HG02610 (cell line): ENCODE measurements at regions not wholly inside any gene's neighbourhood (a gene's known extent, or its start where the extent isn't known, plus 50 kb on each side); places are given as distances from the start of the nearest gene placed in this dataset.
"Not testable (repeated sequence)": the region's sequence is repeated elsewhere in the genome, so short reads cannot be mapped to it uniquely, and the experiment has no call there.

ENCODE experiments used
- ATAC-seq: cut with Tn5 transposase; IDR thresholded peaks from one replicate; pipeline ENCODE4 v1.9.1; 2021; ENCODE audit warnings: mild to moderate bottlenecking, moderate library complexity; ENCODE audit not compliant: unreplicated experiment

DNA sequence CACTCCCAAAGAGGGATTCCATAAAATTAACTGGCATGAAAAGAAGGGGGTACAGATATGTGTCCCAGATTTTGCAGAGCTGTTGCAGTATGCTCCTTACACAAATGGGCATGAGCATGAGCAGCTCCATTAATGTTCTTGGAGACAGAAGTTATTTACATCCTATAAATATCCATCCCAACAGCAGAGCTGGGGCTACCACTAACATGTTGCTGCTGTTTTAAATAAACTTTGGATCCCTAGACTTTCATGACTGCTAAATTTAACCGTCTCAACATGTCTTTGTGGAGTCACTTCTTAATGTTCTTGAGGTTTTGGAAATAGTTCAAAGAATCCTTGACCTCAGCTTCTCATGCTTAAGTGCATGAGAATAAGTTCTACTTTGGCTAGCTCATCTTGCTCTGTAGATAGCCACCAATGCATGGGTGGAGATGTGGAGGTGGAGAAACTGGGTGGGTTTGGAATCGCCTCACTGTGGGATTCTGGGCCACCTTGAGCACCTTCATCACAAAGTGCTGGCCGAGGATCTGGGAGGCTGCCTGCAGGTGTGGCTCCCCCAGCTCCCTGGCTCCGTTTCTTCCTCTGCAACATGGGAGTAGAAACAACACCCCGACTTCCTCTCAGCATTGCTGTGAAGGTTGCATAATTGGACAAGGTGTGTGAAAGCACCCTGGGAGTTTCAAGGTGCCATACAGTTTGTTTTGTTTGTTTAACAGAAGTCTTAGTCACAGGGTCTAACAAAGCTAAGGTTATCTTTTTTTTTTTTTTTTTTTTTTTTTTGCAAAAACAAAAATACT is 307.2 kb downstream of the MYCN start:
- ATAC-seq = no peak

DNA sequence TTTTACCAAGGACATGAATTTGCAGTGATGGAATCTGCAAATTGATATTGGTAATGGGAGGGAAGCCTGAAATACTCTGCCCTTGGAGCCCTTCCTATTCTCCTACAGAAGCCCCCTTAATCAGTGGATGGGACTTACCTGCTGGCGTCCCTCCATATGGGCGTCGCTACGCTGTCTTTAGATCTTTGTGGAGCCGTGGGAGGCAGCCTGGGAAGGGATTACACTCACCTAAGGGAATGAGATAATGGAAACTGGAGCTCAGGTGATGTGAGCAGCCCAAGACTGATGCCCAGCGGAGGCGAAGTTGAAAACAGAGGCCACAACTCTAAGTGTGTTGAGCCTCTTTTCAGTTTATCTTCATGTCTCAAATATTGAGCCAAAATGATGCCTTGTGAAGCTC is 306.6 kb downstream of the MYCN start:
- no peak for ATAC-seq

DNA sequence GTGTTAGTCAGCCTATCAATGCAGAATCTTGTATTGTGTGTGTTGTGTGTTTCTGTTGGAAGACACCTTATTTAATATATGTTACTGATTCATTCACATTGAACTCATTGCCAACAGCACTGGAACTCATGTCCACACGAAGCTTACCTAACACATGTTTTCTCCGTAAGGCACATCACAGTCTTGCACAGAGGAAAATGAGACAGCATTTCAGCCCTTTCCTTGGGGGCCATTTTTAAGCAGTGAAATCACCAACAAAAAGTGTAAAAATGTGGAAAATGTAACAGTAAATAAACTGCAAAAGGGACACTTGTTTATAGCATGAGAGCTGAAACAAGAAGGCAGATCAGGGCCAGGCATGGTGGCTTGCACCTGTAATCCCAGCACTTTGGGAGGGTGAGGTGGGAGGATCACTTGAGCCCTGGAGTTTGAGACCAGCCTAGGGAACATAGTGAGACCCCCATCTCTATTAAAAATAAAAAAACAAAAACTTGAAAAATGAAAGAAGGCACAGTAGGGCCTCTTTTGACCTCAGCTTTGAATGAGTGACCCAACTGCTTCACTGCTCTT is 306.0 kb downstream of the MYCN start:
- ATAC-seq = no peak

DNA sequence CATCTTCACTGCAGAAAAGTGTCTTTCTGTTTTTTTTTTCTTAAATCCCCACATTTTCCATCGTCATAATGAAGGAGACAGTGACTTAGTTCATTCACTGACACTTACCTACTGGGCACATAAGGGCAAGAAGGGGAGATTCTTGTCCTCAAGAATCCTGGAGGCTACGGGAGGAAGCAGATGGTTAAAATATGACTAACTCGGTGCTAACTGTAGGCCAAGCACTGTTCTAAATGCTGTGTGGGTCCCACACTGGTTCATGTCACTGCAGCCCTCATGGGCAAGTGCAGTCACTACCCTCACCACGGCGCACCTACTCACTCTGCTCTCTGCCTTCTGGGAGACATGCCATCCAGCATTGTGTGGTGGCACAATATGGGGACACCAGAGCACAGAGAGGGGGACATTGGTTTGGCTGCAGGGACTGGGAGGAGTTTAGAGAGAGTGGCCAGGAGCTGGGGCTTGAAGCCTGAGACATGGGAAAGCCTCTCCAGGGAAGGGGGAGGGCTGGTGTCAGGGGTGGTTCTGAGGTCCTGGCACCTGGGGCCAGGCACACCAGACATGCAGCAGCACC is 305.2 kb downstream of the MYCN start:
- no peak for ATAC-seq

DNA sequence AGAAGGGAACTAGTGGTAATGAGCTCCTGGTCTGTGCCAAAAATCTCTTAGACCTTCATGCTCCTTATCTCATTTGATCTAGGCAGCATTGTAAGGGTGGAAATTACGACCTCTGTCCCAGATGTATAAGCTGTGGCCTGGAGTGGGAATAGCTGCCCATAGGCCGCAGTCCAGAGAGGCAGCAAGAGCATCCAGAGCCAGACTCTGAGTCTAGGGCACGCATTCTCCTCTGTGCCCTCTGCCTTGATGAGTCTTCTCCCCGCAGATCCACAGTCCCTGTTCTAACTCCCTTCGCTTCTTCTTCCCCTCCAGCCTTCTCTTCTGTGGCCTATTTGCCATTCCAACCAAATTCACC is 304.6 kb downstream of the MYCN start:
- no peak for ATAC-seq

DNA sequence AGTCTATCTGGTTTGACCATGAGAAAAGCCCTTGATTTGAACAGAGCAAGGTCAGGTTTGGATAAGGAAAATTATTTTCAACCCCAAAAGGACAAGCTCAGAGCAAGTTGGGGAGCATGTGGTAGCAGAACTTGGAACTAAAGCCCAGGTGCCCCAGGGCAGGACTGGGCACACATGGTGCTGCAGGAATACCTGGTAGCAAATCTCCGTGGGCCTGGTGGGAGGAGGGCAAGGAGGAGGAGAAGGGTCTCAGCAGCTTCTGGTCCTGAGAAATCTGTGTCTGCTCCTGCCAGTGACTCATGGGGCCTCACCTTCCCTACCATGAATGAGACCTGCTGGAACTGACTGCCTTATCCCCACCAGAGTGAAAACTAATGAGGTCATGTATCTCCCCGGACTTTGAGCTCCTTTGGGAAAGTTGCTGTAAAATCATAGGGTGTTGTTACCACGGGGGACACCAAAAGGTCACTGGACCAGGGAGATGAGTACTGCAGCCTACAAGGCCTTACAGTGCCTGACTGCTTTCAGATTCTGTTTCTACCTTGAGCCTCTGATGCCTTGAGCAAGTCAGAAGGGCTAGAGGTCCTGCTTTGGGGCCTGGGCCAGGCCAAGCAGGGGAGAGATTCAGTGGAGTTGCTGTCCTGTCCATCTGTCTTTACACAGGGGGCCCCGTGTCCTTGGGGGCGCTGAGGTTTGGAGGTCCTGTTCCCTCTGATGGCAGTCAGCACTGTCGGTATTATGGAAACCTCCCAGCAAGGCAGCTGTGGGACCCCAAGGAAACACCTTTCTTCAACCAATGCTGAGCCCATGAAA is 304.0 kb downstream of the MYCN start:
- no peak for ATAC-seq

DNA sequence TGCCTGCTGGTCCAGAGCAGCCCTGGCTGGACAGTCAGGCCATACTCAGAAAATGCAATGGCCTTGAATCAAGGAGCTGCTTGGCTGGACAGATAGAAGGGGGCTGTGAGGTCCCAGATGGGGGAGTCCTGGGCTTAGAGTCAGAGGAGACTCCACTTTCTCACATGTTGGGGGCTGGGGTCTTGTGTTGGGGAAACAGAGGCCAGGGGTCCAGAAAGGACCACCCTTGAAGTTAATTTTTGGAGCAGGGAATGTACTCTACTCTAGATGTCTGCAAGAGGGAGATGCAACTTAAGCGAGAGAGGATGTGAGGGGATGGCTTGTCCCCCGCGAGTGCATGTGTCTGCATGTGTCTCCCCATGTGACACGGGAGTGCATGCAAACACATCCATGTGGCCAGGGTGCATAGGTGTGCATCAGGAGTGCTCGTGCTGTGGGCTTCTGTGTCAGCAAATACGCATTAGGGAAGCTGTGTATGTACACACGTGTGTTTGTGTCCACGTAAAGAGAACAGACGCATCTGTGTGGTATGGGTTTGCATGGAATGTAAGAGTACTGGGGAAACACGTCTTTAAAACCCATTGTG is 303.2 kb downstream of the MYCN start:
- ATAC-seq = no peak

DNA sequence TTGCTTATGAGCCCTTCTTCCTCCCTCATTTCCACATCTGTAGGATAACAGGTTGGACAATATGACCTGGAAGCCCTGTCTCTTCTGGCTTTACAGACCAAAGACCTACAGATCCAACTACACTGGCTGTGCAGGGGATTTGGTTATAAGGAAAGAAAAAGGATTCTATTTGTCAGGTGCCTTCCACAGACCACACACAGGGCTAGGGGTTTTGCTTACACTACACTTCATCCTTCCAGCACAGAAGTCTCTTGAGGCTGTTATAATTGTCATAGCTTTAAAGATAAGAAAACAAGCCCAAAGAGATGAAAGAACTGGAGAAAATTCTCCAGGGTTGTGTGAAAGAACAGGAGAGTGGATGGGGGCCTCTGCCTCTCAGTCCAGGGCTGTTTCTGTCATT is 302.6 kb downstream of the MYCN start:
- no peak for ATAC-seq

DNA sequence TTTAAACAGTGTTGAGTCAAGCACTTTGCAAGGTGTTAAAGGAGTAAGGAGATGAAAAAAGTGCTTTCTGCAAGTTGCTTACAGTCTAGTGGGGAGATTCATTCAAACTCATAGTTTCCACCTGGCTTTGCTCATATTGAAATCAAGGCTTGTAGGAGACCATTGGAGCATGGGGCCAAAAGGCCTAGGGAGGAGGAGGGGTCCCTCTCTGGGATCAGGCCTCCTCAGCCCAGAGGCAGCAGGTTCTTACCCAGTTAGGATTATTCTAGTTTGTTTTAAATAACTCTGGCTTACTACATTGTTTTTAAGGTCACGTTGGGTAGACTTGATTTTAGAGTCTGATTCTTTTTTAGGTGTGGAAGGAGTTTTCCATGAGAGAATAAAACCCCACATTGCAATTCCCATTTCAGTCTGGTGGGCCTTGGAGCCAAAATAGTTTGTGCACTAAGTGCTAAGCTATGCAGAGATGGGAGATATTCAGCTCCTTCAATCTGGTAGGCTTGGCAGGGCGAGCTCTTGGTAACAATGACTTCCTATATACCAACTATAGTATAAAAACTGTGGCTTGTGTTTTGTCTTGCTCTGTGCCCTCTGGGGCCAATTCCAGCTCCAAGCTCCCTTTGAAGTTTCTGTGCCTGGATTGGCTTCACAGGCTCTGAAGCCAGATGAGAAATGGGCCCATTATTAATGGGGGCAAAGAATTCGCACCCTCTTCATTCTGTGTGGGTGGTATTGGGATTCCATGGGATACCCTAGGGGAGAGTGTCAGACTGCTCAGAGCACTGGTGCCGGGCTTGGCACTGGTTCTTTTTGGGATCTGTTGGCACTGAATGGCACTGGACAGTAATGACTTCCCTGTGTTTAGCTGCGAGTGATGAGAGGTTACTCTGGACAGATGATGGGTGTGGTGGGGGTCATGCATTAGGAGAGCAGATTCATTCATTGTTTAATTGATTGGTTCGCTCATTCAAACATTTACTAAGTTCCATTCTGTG is 301.1 kb downstream of the MYCN start:
- ATAC-seq = no peak

DNA sequence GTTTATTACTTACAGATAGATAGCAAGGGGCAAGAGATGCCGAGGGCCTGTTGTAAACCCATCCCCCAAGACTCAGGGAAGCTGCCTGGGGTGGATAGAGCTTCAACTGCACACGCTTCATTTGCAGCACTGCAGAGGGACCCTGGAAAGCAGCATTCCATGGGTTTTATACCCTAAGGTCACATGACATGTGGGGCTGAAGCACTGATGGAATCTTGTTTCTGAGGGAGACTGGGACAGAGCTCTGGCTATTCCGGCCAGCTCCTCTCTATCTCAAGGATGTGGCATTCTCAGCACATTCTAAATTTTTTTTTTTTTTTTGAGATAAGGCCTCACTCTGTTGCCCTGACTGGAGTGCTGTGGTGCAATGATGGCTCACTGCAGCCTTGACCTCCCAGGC is 300.1 kb downstream of the MYCN start:
- ATAC-seq = no peak

DNA sequence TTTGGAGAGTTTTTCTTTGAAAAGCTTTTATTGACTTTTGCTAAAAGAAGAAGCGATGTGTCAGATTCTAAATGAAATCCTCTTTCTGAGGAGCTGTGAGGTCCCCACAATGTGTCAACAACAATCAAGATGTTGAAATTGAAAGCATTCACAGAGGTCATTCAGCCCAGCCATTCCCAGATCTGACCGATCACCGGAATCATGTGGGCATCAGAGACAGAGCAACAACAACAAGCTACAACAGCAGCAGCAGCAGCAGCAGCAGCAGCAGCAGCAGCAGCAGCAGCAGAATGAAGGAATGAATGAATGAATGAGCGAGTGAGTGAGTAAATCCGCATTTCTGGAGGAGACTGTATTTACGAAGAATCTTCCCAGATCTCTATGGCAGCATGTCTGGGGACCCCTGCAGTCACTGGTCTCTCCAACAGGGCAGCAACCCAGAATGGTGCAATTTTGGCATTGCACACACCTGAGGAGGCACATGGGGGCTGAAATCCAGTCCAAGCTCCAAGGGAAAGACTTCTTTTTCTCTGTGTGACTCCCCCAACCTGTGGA is 299.0 kb downstream of the MYCN start:
- ATAC-seq = no peak

DNA sequence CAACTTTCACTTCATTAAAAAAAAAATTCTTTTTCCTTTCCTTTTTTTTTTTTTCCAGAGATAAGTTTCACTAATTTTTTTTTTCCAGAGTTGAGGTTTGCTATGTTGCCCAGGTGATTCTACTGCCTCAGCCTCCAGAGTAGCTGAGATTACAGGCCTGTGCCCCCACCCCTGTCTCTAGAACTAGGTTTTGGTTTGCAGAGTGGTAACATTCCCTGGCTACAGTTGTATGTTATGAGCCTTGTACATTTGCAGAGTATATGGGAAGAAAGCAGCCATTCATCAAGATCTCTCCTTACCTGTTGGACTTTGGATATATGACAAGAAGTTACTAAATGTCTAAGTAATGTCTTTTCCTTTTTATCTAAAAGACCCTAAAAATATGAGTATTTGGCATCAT is 298.4 kb downstream of the MYCN start:
- ATAC-seq = no peak

DNA sequence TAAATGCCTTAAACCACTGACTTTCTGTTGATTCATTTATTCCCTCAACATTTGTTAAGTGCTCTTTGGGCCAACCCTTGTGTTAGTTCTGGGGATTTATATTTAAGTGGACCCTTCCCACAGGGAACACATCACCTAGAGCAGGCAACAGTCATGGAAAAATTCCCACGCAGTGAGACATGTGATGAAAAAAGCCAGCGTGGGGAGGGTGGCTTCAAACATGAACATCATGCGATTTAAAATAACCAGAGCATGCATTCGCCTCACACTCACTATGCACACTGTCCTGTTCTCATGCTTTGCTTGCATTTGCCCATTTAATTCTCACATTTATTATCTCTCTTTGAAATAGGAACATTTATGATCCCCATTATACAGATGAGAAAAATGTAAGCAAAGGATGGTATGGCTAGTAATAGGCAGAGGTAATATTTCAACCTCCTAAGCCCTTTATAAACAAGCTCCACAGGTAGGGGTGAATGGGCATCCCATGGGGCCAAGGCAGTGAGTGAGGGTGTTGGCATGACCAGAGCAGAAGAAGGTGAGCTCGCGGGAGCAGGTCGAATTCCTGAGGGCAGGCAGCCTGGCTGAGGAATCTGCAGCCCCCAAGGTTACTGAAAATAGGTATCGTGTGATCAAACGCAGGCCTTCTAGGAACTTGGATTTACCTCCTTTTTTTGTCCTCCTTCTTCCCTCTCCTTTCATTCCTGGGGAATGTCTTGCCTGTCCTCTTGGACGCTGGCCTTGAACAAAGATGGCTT is 297.8 kb downstream of the MYCN start:
- no peak for ATAC-seq

DNA sequence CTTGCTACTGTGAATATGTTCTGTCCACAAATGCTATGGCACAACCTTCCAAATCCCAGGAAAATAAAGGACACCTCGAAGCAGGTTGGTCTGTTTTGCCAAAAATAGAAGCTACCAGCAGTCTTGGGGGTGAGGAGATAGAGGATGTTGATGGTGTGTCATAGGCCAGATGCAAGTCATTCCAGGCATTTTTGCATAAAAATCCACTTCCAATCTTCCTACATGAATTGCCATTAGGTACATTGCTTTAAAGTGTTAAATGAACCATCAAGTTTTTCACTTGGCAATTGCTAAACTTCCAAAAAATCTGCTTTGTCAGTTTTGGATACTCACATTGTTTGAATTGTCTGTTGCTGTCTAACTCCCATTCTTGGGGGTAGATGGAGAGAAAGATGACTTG is 295.4 kb downstream of the MYCN start:
- ATAC-seq = no peak

DNA sequence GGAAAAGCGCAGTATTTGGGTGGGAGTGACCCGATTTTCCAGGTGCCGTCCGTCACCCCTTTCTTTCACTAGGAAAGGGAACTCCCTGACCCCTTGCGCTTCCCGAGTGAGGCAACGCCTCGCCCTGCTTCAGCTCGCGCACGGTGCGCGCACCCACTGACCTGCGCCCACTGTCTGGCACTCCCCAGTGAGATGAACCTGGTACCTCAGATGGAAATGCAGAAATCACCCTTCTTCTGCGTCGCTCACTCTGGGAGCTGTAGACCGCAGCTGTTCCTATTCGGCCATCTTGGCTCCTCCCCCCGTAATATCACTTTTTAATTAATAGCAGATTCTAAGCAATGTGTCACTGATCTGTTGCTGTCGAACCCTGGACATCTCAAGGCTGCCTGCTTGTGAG is 294.9 kb downstream of the MYCN start:
- not testable (repeated sequence) for ATAC-seq

DNA sequence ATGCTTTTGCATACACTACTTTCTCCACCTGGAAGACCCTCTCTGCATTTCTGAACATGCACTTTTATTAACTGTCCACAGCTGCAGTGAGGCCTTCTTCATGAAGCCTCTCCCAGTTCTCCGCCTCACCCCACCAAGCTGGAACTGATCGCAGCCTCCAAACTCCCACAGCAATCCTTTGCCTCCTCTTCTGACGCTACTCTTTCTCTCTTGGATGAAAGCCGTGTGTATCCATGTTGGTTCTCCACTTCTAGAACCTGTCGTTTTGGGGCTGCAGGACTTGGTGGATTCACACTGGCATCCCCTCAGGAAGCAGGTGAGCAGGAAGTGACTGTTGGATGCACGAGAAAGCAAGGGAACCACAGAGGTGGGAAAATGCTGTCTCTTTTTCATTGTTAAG is 288.6 kb downstream of the MYCN start:
- no peak for ATAC-seq

DNA sequence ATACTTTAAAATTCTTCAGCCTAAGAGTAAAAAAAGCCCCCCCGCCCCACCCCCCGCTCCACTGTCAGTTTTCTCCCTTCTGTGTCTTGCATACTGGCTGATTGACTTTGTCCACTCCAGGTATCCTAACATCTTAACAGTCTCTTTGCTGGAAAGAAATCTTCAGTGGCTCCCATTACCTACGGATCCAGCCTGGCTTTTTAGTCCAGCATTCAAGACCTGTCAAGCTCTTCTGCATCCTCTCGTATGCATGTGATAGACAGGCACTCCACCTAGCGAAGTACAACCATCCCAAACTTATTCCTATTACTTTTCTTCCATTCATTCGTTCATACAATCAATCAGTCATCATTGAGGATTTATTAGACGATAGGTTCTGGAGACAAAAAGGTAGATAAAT is 288.1 kb downstream of the MYCN start:
- no peak for ATAC-seq

DNA sequence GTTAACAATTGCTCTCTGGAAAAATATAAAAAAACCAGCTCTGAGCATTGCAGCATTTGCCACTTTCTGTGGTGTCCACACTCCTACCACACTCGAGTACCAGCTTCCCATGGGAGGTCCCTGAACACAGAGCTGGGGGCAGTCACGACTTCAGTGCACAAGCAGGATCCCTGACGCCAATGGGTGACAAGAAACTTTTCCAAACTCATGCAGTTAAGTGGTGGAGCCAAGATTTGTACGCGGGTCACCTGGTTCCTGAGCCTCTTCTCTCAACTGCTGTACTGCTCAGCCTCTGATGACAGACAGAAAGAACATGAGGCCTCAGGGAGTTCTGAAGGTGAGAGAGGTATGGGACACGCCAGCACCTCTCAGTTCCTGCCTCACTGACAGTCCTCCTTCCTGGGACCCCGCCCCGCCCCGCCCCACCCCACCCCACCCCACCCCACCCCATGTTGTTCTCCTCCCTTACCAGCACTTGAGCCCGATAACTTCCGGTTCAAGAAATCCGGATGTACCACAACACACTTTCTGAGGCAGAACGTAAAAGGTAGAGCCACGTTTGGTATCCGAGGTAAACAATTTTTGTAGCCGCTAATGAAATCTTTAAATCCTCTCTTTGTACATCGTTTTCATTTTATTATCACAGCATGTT is 287.6 kb downstream of the MYCN start:
- no peak for ATAC-seq
